Prostate gland (tissue), 1 donor: ENCODE measurements at regions not wholly inside any gene's neighbourhood (a gene's known extent, or its start where the extent isn't known, plus 50 kb on each side); places are given as distances from the start of the nearest gene placed in this dataset.
"Not testable (repeated sequence)": the region's sequence is repeated elsewhere in the genome, so short reads cannot be mapped to it uniquely, and the experiment has no call there.

Source experiments
- POLR2A ChIP-seq: fragments of 450-650 bp; IDR thresholded peaks from one replicate; pipeline ENCODE4 v1.6.1; 2016; ENCODE audit warnings: antibody characterized with exemption, mild to moderate bottlenecking
- POLR2AphosphoS5 ChIP-seq: sonication (generic); formaldehyde crosslinking; IDR thresholded peaks from one replicate; pipeline ENCODE4 v1.6.1; 2017; ENCODE audit warnings: antibody characterized with exemption

- not testable (repeated sequence) for TF ChIP-seq POLR2AphosphoS5, POLR2A
These were observed 735.1 kb upstream of the SGO1 start for GRCh38 chr3:20921112-20921511.
